ENCODE measurements at regions not wholly inside any gene's neighbourhood (a gene's known extent, or its start where the extent isn't known, plus 50 kb on each side); places are given as distances from the start of the nearest gene placed in this dataset.
"Not testable (repeated sequence)": the region's sequence is repeated elsewhere in the genome, so short reads cannot be mapped to it uniquely, and the experiment has no call there.

DNA sequence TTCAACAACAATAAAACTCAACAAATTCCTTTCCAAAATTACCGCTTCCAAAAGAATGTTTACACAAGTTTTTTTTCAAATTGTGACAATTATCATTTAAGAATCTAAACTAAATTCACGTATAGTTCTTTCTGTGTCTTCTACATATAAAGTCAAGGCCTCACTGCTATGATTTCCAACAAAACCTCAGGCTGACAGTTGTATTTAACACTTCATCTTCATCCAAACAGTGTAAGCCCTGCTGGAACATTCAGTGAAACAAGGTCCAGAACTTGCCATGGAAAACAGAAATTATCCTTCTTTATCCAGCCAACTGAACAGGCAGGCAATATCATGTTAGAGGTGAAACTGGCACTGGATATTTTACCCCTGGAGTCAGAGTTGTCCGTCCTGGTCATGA, 357.9 kb downstream of the PID1 start:
- no peak for DNase-seq
- Histone ChIP-seq H3K27ac (no peak overlapping the region), H3K4me3 (no peak overlapping the region), H3K36me3 (no peaks in the 10 kb centered on the region), H3K4me1 (no peaks in the 10 kb centered on the region), H3K9me3 (no peaks in the 10 kb centered on the region), H3K27me3 (no peaks in the 10 kb centered on the region)
- WGBS, 2 donors: 65 to 72% methylated on average over 3 of the region's 3 CpGs
- TF ChIP-seq, protein P1, sequence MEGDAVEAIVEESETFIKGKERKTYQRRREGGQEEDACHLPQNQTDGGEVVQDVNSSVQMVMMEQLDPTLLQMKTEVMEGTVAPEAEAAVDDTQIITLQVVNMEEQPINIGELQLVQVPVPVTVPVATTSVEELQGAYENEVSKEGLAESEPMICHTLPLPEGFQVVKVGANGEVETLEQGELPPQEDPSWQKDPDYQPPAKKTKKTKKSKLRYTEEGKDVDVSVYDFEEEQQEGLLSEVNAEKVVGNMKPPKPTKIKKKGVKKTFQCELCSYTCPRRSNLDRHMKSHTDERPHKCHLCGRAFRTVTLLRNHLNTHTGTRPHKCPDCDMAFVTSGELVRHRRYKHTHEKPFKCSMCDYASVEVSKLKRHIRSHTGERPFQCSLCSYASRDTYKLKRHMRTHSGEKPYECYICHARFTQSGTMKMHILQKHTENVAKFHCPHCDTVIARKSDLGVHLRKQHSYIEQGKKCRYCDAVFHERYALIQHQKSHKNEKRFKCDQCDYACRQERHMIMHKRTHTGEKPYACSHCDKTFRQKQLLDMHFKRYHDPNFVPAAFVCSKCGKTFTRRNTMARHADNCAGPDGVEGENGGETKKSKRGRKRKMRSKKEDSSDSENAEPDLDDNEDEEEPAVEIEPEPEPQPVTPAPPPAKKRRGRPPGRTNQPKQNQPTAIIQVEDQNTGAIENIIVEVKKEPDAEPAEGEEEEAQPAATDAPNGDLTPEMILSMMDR (IDR thresholded peaks at IDR 0.05): no peak
- intact Hi-C loops (cut with DNase I): no loop called here

DNA sequence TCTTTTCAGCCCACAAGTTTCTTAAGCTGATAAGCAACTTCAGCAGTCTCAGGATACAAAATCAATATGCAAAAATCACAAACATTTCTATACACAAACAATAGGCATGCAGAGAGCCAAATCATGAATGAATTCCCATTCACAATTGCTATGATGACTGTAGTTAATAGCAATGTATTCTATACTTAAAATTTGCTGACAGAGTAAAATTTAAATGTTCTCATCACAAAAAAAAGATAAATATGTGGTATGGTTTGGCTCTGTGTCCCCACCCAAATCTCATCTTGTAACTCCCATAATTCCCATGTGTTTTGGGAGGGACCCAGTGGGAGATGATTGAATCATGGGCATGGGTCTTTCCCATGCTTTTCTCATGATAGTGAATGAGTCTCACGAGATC, 360.2 kb downstream of the PID1 start:
- H3K27ac ChIP-seq; DNase-seq; H3K4me3 ChIP-seq; intact Hi-C loops (cut with DNase I); H3K27me3 ChIP-seq; H3K9me3 ChIP-seq; H3K4me1 ChIP-seq; H3K36me3 ChIP-seq: not testable (repeated sequence)
- WGBS, 2 donors: 91 to 95% methylated on average over 1 of the region's 1 CpG

DNA sequence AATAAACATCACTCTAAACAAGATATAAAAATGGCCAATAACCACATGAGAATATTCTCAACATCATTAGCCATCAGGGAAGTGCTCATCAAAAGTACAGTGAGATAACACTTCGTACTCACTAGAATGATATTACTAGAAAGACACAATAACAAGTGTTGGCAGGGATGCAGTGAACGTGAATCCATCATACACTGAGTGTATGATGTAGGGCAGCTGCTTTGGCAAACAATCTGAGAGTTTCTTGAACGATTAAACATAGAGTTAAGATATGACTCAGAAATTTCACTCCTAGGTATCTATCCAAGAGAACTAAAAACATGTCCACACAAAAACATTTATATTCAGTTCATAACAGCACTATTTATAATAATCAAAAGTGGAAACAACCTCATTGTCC, 368.9 kb downstream of the PID1 start:
- intact Hi-C loops (cut with DNase I): no loop called here
- DNase-seq: no peak
- Histone ChIP-seq H3K9me3 (peaks cover 0 to 5% (median 0%) of the 10 kb centered on the region in 4 donors), H3K27me3 (no peaks in the 10 kb centered on the region), H3K27ac (no peak overlapping the region), H3K4me3 (no peak overlapping the region), H3K36me3 (no peaks in the 10 kb centered on the region), H3K4me1 (no peaks in the 10 kb centered on the region)
- 76 to 77% methylated on average over 3 of the region's 3 CpGs for WGBS, 2 donors
- TF ChIP-seq, protein P1 (IDR thresholded peaks at IDR 0.05): no peak
- TF ChIP-seq POLR2AphosphoS5 (IDR thresholded peaks at IDR 0.05) (no peak), EP300 (IDR thresholded peaks at IDR 0.05) (no peak), POLR2A (IDR thresholded peaks at IDR 0.05) (no peak)

DNA sequence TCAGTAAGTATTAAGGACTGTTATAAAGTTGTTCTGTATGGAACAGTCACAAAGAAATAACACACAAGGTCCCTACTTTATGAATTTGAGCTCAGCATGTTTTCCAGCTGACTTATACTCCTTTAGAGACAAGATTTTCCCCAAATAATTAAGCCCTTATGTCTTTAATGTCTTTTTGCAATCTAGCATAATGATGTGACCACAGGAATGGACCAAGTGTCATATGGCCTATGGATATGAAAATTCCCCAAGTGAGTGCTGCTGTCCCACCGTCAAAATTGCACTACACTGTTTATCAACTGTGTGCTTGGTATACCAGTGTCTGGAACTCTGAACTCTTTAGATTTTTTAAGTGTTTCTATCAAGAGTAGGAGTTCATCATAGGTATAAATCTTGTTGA, 369.6 kb downstream of the PID1 start:
- intact Hi-C loops (cut with DNase I): no loop called here
- Histone ChIP-seq H3K27me3 (no peaks in the 10 kb centered on the region), H3K9me3 (peaks cover 0 to 5% (median 0%) of the 10 kb centered on the region in 4 donors), H3K36me3 (no peaks in the 10 kb centered on the region), H3K27ac (no peak overlapping the region), H3K4me3 (no peak overlapping the region), H3K4me1 (no peaks in the 10 kb centered on the region)
- no peak for DNase-seq
- 74 to 83% methylated on average over 1 of the region's 1 CpG for whole genome bisulfite sequencing, 2 donors
- no peak for TF ChIP-seq EP300 (IDR thresholded peaks at IDR 0.05)
- TF ChIP-seq POLR2AphosphoS5 (IDR thresholded peaks at IDR 0.05): no peak
- TF ChIP-seq, protein P1 (IDR thresholded peaks at IDR 0.05): no peak
- no peak for TF ChIP-seq POLR2A (IDR thresholded peaks at IDR 0.05)

DNA sequence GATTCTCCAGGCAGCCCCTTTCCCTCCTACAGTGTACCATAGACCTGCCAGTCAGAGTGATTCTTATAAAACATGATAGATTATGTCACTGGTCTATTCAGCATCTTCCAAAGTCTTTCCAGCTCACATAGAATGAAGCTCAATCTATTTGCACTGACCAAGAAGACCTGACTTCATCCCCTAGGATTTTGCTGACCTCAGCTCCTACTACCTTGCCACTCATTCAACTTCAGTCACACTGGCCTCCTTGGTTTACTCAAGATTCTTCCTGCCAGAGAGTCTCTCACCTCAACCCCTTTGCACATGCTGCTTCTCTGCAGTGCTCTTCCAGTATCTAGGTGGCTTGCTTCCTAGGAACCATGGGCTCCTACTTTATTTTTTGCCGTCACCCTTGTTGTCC, 392.9 kb downstream of the PID1 start:
- intact Hi-C loops (cut with DNase I): no loop called here
- Histone ChIP-seq H3K27me3 (no peaks in the 10 kb centered on the region), H3K27ac (no peak overlapping the region), H3K36me3 (no peaks in the 10 kb centered on the region), H3K4me1 (no peaks in the 10 kb centered on the region), H3K9me3 (peaks cover 0 to 4% (median 0%) of the 10 kb centered on the region in 4 donors), H3K4me3 (no peak overlapping the region)
- no peak for TF ChIP-seq POLR2A (IDR thresholded peaks at IDR 0.05)
- TF ChIP-seq EP300 (IDR thresholded peaks at IDR 0.05): no peak
- no peak for TF ChIP-seq POLR2AphosphoS5 (IDR thresholded peaks at IDR 0.05)
- TF ChIP-seq, protein P1 (IDR thresholded peaks at IDR 0.05): no peak
- DNase-seq: no peak
- WGBS, 2 donors: 54 to 87% methylated on average over 1 of the region's 1 CpG

Measured in sigmoid colon (tissue), 6 donors.